HEK293 (cell line): ENCODE measurements at regions not wholly inside any gene's neighbourhood (a gene's known extent, or its start where the extent isn't known, plus 50 kb on each side); places are given as distances from the start of the nearest gene placed in this dataset.

Source experiments
- CTCF ChIA-PET: fragments of 350-600 bp; formaldehyde crosslinking; extraction: SDS; loops from one replicate; lab custom pipeline; 2021; ENCODE audit warnings: antibody characterized with exemption; lab: Yijun Ruan, JAX
- POLR2A ChIA-PET: fragments of 300-600 bp; formaldehyde crosslinking; extraction: SDS; loops from one replicate; lab custom pipeline; 2020; ENCODE audit warnings: antibody characterized with exemption, inconsistent platforms; lab: Yijun Ruan, JAX
- H3K27ac ChIP-seq: fragments of 200-500 bp; sonication (Bioruptor generic); 2 replicates; pipeline ENCODE4 v1.5.1; 2014; ENCODE audit warnings: low read depth, low read length, control low read depth, inconsistent platforms; ENCODE audit errors: extremely low read depth
- H3K36me3 ChIP-seq, 2 experiments: fragments of 200-500 bp in 1 of 2; sonication (Bioruptor generic) in 1 of 2; 1 replicate in 1 of 2; 2 replicates in 1 of 2; pipeline ENCODE4 v1.5.1; 2014 to 2017; ENCODE audit warnings: inconsistent platforms in 2 of 2, low read length in 2 of 2; ENCODE audit not compliant: control insufficient read depth in 2 of 2, insufficient read depth in 1 of 2
- H3K4me1 ChIP-seq: fragments of 200-500 bp; sonication (Bioruptor generic); 2 replicates; pipeline ENCODE4 v1.5.1; 2014; ENCODE audit warnings: mild to moderate bottlenecking, low read length, inconsistent platforms; ENCODE audit not compliant: control insufficient read depth, insufficient read depth
- H3K4me3 ChIP-seq: 2 replicates; pipeline ENCODE4 v1.5.1; 2011; ENCODE audit warnings: low read depth, mild to moderate bottlenecking, control low read depth, low read length, moderate library complexity
- H3K9me3 ChIP-seq: fragments of 200-500 bp; sonication (Bioruptor generic); 2 replicates; pipeline ENCODE4 v1.5.1; 2014; ENCODE audit warnings: low read depth, low read length, inconsistent platforms; ENCODE audit not compliant: control insufficient read depth, insufficient read depth
- IKZF3 ChIP-seq: fragments of 450-650 bp; IDR thresholded peaks from 2 replicates; pipeline ENCODE4 v1.5.0; 2018; ENCODE audit warnings: missing biosample characterization, mild to moderate bottlenecking, missing genetic modification characterization, moderate library complexity
- OVOL3 ChIP-seq: fragments of 450-650 bp; formaldehyde crosslinking; IDR thresholded peaks from 2 replicates; pipeline ENCODE4 v1.5.1; 2016; ENCODE audit warnings: missing biosample characterization, missing genetic modification characterization
- SALL2 ChIP-seq: fragments of 450-650 bp; formaldehyde crosslinking; IDR thresholded peaks from 2 replicates; pipeline ENCODE4 v1.5.0; 2017; ENCODE audit warnings: missing biosample characterization, mild to moderate bottlenecking, missing genetic modification characterization, borderline replicate concordance
- SCRT1 ChIP-seq: fragments of 450-650 bp; formaldehyde crosslinking; IDR thresholded peaks from 2 replicates; pipeline ENCODE4 v1.5.1; 2016; ENCODE audit warnings: missing biosample characterization, missing genetic modification characterization, borderline replicate concordance
- SCRT2 ChIP-seq: fragments of 450-650 bp; formaldehyde crosslinking; IDR thresholded peaks from 2 replicates; pipeline ENCODE4 v1.5.1; 2016; ENCODE audit warnings: missing biosample characterization, missing genetic modification characterization
- TRIM28 ChIP-seq: IDR thresholded peaks from 2 replicates; pipeline ENCODE4 v1.6.1; 2011; ENCODE audit warnings: low read length, control low read depth, borderline replicate concordance
- ZBTB11 ChIP-seq: fragments of 450-650 bp; formaldehyde crosslinking; conservative IDR thresholded peaks from 2 replicates; pipeline ENCODE4 v1.5.1; 2016; ENCODE audit warnings: low read depth, missing biosample characterization, missing genetic modification characterization
- ZEB2 ChIP-seq: fragments of 450-650 bp; formaldehyde crosslinking; IDR thresholded peaks from 2 replicates; pipeline ENCODE4 v1.5.1; 2016; ENCODE audit warnings: missing biosample characterization, missing genetic modification characterization
- ZFP69B ChIP-seq: fragments of 450-650 bp; formaldehyde crosslinking; IDR thresholded peaks from 2 replicates; pipeline ENCODE4 v1.5.1; 2016; ENCODE audit warnings: missing biosample characterization, missing genetic modification characterization
- ZNF148 ChIP-seq: fragments of 450-650 bp; formaldehyde crosslinking; IDR thresholded peaks from 2 replicates; pipeline ENCODE4 v1.5.0; 2017; ENCODE audit warnings: missing biosample characterization, missing genetic modification characterization, borderline replicate concordance
- ZNF184 ChIP-seq: fragments of 450-650 bp; IDR thresholded peaks from 2 replicates; pipeline ENCODE4 v1.5.1; 2018; ENCODE audit warnings: missing biosample characterization, mild to moderate bottlenecking, missing genetic modification characterization
- ZNF214 ChIP-seq: fragments of 450-650 bp; formaldehyde crosslinking; IDR thresholded peaks from 2 replicates; pipeline ENCODE4 v1.5.1; 2017; ENCODE audit warnings: missing biosample characterization, mild to moderate bottlenecking, missing genetic modification characterization, borderline replicate concordance
- ZNF223 ChIP-seq: fragments of 450-650 bp; formaldehyde crosslinking; IDR thresholded peaks from 2 replicates; pipeline ENCODE4 v1.5.1; 2016; ENCODE audit warnings: missing biosample characterization, missing genetic modification characterization
- ZNF302 ChIP-seq: fragments of 450-650 bp; formaldehyde crosslinking; IDR thresholded peaks from 2 replicates; pipeline ENCODE4 v1.5.1; 2016; ENCODE audit warnings: missing biosample characterization, missing genetic modification characterization, low read depth
- ZNF324 ChIP-seq: fragments of 450-650 bp; formaldehyde crosslinking; IDR thresholded peaks from 2 replicates; pipeline ENCODE4 v1.5.1; 2016; ENCODE audit warnings: missing biosample characterization, missing genetic modification characterization
- ZNF548 ChIP-seq: fragments of 450-650 bp; formaldehyde crosslinking; IDR thresholded peaks from 2 replicates; pipeline ENCODE4 v1.5.1; 2016; ENCODE audit warnings: missing biosample characterization, missing genetic modification characterization
- ZNF660 ChIP-seq: fragments of 450-650 bp; IDR thresholded peaks from 2 replicates; pipeline ENCODE4 v1.5.1; 2018; ENCODE audit warnings: missing biosample characterization, mild to moderate bottlenecking, missing genetic modification characterization
- ZNF670 ChIP-seq: fragments of 450-650 bp; formaldehyde crosslinking; IDR thresholded peaks from 2 replicates; pipeline ENCODE4 v1.5.1; 2016; ENCODE audit warnings: missing biosample characterization, missing genetic modification characterization, low read depth
- ZNF830 ChIP-seq: fragments of 450-650 bp; IDR thresholded peaks from 2 replicates; pipeline ENCODE4 v1.5.0; 2018; ENCODE audit warnings: missing biosample characterization, missing genetic modification characterization, low read depth, mild to moderate bottlenecking, moderate library complexity
- ZNF837 ChIP-seq: fragments of 450-650 bp; formaldehyde crosslinking; IDR thresholded peaks from 2 replicates; pipeline ENCODE4 v1.5.1; 2016; ENCODE audit warnings: missing biosample characterization, missing genetic modification characterization
- TF ChIP-seq, protein P1 (sequence below): fragments of 450-650 bp; formaldehyde crosslinking; IDR thresholded peaks from 2 replicates; pipeline ENCODE4 v1.5.1; 2016; ENCODE audit warnings: missing biosample characterization, missing genetic modification characterization, borderline replicate concordance
- TF ChIP-seq, protein P2 (sequence below): fragments of 450-650 bp; formaldehyde crosslinking; IDR thresholded peaks from 2 replicates; pipeline ENCODE4 v1.5.1; 2017; ENCODE audit warnings: missing biosample characterization, missing genetic modification characterization

GRCh38 chr12:25616286-25616685 is 63.2 kb upstream of the LMNTD1 start (continued):
- TF ChIP-seq ZNF148 (tag by site-specific recombination) (no peak), ZNF548 (tag by site-specific recombination) (no peak), ZFP69B (no peak), ZNF837 (no peak), ZEB2 (tag by site-specific recombination) (no peak), TRIM28 (no peak), ZNF223 (no peak), IKZF3 (no peak), SCRT1 (tag by site-specific recombination) (no peak), SCRT2 (tag by site-specific recombination) (no peak)

- TF ChIP-seq ZBTB11 (tag by site-specific recombination): no peak
- CTCF ChIA-PET: no interaction called here
- no peaks in the 10 kb centered on the region for H3K9me3 ChIP-seq
- no peaks in the 10 kb centered on the region for H3K36me3 ChIP-seq
- POLR2A ChIA-PET: no interaction called here
- no peak overlapping the region for H3K4me3 ChIP-seq
- H3K4me1 ChIP-seq: no peaks in the 10 kb centered on the region
- no peak overlapping the region for H3K27ac ChIP-seq
Observed at GRCh38 chr12:25617991-25618390, 64.9 kb upstream of the LMNTD1 start.

DNA sequence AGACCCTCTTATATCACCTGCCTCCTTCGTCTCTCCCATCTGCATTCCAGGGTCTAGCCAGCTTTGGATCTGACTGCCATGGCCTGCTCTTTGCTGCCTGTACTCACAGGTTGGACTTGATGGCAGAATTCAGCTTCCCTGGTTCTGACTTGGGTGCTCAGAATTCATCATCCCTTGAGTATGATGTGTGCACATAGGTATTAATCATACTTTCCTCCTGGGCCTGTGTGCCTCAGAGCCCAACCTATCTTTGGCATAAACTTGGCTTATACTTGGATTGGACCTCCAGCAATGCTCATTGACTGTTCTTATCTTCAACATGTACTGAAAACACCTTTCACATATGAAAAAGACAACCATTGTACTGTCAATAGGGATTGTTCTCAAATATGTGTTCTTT is 70.7 kb upstream of the LMNTD1 start:
- Histone ChIP-seq H3K36me3 (no peaks in the 10 kb centered on the region), H3K4me1 (no peaks in the 10 kb centered on the region), H3K4me3 (no peak overlapping the region), H3K27ac (no peak overlapping the region), H3K9me3 (no peaks in the 10 kb centered on the region)
- POLR2A ChIA-PET: no interaction called here
- CTCF ChIA-PET: no interaction called here
- no peak for TF ChIP-seq ZNF184 (tag by site-specific recombination)
- no peak for TF ChIP-seq ZNF302
- TF ChIP-seq SALL2: no peak
- no peak for TF ChIP-seq ZNF830 (tag by site-specific recombination)
- TF ChIP-seq, protein P1, sequence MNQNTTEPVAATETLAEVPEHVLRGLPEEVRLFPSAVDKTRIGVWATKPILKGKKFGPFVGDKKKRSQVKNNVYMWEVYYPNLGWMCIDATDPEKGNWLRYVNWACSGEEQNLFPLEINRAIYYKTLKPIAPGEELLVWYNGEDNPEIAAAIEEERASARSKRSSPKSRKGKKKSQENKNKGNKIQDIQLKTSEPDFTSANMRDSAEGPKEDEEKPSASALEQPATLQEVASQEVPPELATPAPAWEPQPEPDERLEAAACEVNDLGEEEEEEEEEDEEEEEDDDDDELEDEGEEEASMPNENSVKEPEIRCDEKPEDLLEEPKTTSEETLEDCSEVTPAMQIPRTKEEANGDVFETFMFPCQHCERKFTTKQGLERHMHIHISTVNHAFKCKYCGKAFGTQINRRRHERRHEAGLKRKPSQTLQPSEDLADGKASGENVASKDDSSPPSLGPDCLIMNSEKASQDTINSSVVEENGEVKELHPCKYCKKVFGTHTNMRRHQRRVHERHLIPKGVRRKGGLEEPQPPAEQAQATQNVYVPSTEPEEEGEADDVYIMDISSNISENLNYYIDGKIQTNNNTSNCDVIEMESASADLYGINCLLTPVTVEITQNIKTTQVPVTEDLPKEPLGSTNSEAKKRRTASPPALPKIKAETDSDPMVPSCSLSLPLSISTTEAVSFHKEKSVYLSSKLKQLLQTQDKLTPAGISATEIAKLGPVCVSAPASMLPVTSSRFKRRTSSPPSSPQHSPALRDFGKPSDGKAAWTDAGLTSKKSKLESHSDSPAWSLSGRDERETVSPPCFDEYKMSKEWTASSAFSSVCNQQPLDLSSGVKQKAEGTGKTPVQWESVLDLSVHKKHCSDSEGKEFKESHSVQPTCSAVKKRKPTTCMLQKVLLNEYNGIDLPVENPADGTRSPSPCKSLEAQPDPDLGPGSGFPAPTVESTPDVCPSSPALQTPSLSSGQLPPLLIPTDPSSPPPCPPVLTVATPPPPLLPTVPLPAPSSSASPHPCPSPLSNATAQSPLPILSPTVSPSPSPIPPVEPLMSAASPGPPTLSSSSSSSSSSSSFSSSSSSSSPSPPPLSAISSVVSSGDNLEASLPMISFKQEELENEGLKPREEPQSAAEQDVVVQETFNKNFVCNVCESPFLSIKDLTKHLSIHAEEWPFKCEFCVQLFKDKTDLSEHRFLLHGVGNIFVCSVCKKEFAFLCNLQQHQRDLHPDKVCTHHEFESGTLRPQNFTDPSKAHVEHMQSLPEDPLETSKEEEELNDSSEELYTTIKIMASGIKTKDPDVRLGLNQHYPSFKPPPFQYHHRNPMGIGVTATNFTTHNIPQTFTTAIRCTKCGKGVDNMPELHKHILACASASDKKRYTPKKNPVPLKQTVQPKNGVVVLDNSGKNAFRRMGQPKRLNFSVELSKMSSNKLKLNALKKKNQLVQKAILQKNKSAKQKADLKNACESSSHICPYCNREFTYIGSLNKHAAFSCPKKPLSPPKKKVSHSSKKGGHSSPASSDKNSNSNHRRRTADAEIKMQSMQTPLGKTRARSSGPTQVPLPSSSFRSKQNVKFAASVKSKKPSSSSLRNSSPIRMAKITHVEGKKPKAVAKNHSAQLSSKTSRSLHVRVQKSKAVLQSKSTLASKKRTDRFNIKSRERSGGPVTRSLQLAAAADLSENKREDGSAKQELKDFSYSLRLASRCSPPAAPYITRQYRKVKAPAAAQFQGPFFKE (tag by site-specific recombination): no peak
- TF ChIP-seq OVOL3 (tag by site-specific recombination): no peak
- no peak for TF ChIP-seq ZNF324 (tag by site-specific recombination)
- TF ChIP-seq ZNF660: no peak
- no peak for TF ChIP-seq ZNF670 (tag by site-specific recombination)
- TF ChIP-seq ZNF214 (tag by site-specific recombination): no peak
- TF ChIP-seq, protein P2, sequence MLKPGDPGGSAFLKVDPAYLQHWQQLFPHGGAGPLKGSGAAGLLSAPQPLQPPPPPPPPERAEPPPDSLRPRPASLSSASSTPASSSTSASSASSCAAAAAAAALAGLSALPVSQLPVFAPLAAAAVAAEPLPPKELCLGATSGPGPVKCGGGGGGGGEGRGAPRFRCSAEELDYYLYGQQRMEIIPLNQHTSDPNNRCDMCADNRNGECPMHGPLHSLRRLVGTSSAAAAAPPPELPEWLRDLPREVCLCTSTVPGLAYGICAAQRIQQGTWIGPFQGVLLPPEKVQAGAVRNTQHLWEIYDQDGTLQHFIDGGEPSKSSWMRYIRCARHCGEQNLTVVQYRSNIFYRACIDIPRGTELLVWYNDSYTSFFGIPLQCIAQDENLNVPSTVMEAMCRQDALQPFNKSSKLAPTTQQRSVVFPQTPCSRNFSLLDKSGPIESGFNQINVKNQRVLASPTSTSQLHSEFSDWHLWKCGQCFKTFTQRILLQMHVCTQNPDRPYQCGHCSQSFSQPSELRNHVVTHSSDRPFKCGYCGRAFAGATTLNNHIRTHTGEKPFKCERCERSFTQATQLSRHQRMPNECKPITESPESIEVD (tag by site-specific recombination): no peak
